MCF 10A (cell line): ENCODE measurements at regions not wholly inside any gene's neighbourhood (a gene's known extent, or its start where the extent isn't known, plus 50 kb on each side); places are given as distances from the start of the nearest gene placed in this dataset.

ENCODE experiments used
- BruUV-seq: library from RNA; stranded (reverse); fragments of 400-500 nt; replicated peaks from 2 replicates; lab custom pipeline; 2021; lab: Mats Ljungman, UMichigan
- CTCF ChIA-PET: fragments of 300-600 bp; sonication (Branson Sonifier 250); formaldehyde crosslinking; extraction: SDS; loops from one replicate; lab custom pipeline; 2021; ENCODE audit warnings: antibody characterized with exemption, inconsistent platforms; lab: Yijun Ruan, JAX
- POLR2A ChIA-PET: fragments of 300-600, 350-650 bp; sonication (Branson Sonifier 250); formaldehyde crosslinking; extraction: SDS; loops from one replicate; lab custom pipeline; 2020; ENCODE audit warnings: antibody characterized with exemption, inconsistent platforms; lab: Yijun Ruan, JAX
- DNase-seq: peaks from one replicate; pipeline ENCODE4 v3.0.0-alpha.2; 2018; ENCODE audit not compliant: unreplicated experiment
- H3K27ac Mint-ChIP-seq: one replicate; pipeline ENCODE4 v1.8.0; 2022; ENCODE audit warnings: mild to moderate bottlenecking, low read depth, mixed read lengths; ENCODE audit not compliant: unreplicated experiment
- H3K27me3 Mint-ChIP-seq: one replicate; pipeline ENCODE4 v1.8.0; 2022; ENCODE audit warnings: mixed read lengths; ENCODE audit not compliant: insufficient read depth, unreplicated experiment
- H3K36me3 Mint-ChIP-seq: one replicate; pipeline ENCODE4 v1.8.0; 2022; ENCODE audit warnings: mild to moderate bottlenecking, moderate library complexity, mixed read lengths; ENCODE audit not compliant: insufficient read depth, unreplicated experiment
- H3K4me1 Mint-ChIP-seq: one replicate; pipeline ENCODE4 v1.8.0; 2022; ENCODE audit warnings: mixed read lengths; ENCODE audit not compliant: insufficient read depth, unreplicated experiment
- H3K4me3 Mint-ChIP-seq: one replicate; pipeline ENCODE4 v1.8.0; 2022; ENCODE audit warnings: mild to moderate bottlenecking, moderate library complexity, mixed read lengths; ENCODE audit not compliant: unreplicated experiment
- H3K9me3 Mint-ChIP-seq: one replicate; pipeline ENCODE4 v1.8.0; 2022; ENCODE audit warnings: mixed read lengths; ENCODE audit not compliant: unreplicated experiment
- CTCF ChIP-seq: fragments of 200-600 bp; IDR thresholded peaks from one replicate; pipeline ENCODE4 v1.8.0; 2022; ENCODE audit warnings: antibody characterized with exemption, mild to moderate bottlenecking; ENCODE audit not compliant: unreplicated experiment
- intact Hi-C: fragments of 100-400 bp; cut with micrococcal nuclease; formaldehyde crosslinking; loops from 2 replicates; pipeline ENCODE4 v1.14.1; 2022

GRCh38 chr13:89865164-89866064 is 1482.1 kb upstream of the MIR17HG start:
- Mint-ChIP-seq H3K36me3 (no peaks in the 10 kb centered on the region), H3K27me3 (no peaks in the 10 kb centered on the region), H3K4me3 (no peak overlapping the region), H3K27ac (no peak overlapping the region), H3K9me3 (peaks cover 7% of the 10 kb centered on the region), H3K4me1 (no peaks in the 10 kb centered on the region)
- no TSS peak for BruUV-seq
- intact Hi-C loops: no loop called here
- ChIA-PET POLR2A (no interaction called here), CTCF (no interaction called here)
- TF ChIP-seq CTCF: no peak
- no peak for DNase-seq

- no peak for TF ChIP-seq CTCF
- ChIA-PET POLR2A (interaction anchor here (0.7 kb wide), 1 partner anchor 11 kb away, joined by 3 read pairs; no protein-coding TSS in a partner anchor), CTCF (no interaction called here)
- no peak overlapping the region for H3K4me3 Mint-ChIP-seq
- H3K4me1 Mint-ChIP-seq: no peaks in the 10 kb centered on the region
- no peaks in the 10 kb centered on the region for H3K27me3 Mint-ChIP-seq
- BruUV-seq: no TSS peak
- no peaks in the 10 kb centered on the region for H3K36me3 Mint-ChIP-seq
- peaks cover 7% of the 10 kb centered on the region for H3K9me3 Mint-ChIP-seq
- intact Hi-C loops: no loop called here
- no peak overlapping the region for H3K27ac Mint-ChIP-seq
- DNase-seq: no peak
Observed at GRCh38 chr13:89869312-89869711, 1478.2 kb upstream of the MIR17HG start.

GRCh38 chr13:89878904-89879303 is 1468.6 kb upstream of the MIR17HG start:
- TF ChIP-seq CTCF: no peak
- H3K36me3 Mint-ChIP-seq: no peaks in the 10 kb centered on the region
- H3K27me3 Mint-ChIP-seq: no peaks in the 10 kb centered on the region
- DNase-seq: no peak
- H3K4me1 Mint-ChIP-seq: peaks cover 5% of the 10 kb centered on the region
- ChIA-PET POLR2A (no interaction called here), CTCF (no interaction called here)
- no peaks in the 10 kb centered on the region for H3K9me3 Mint-ChIP-seq
- intact Hi-C loops: no loop called here
- no TSS peak for BruUV-seq
- no peak overlapping the region for H3K4me3 Mint-ChIP-seq
- H3K27ac Mint-ChIP-seq: no peak overlapping the region

- no peak overlapping the region for H3K27ac Mint-ChIP-seq
- no peak overlapping the region for H3K4me3 Mint-ChIP-seq
- H3K4me1 Mint-ChIP-seq: peaks cover 5% of the 10 kb centered on the region
- POLR2A ChIA-PET: no interaction called here
- CTCF ChIA-PET: no interaction called here
- no peaks in the 10 kb centered on the region for H3K9me3 Mint-ChIP-seq
- BruUV-seq: no TSS peak
- intact Hi-C loops: no loop called here
- DNase-seq: no peak
- H3K27me3 Mint-ChIP-seq: no peaks in the 10 kb centered on the region
- no peak for TF ChIP-seq CTCF
- no peaks in the 10 kb centered on the region for H3K36me3 Mint-ChIP-seq
Observed at GRCh38 chr13:89880201-89880600, 1467.3 kb upstream of the MIR17HG start.
